Ectodermal cell (in vitro differentiated cells): ENCODE measurements at regions not wholly inside any gene's neighbourhood (a gene's known extent, or its start where the extent isn't known, plus 50 kb on each side); places are given as distances from the start of the nearest gene placed in this dataset.

ENCODE experiments used
- H3K27ac ChIP-seq: 2 replicates; pipeline ENCODE4 v1.7.0; 2013; ENCODE audit warnings: mild to moderate bottlenecking, low read depth, low read length; ENCODE audit not compliant: insufficient read depth, poor library complexity, severe bottlenecking
- H3K27me3 ChIP-seq: 2 replicates; pipeline ENCODE4 v1.7.0; 2013; ENCODE audit warnings: mild to moderate bottlenecking, low read length; ENCODE audit not compliant: insufficient read depth, control insufficient read depth, poor library complexity, severe bottlenecking
- H3K36me3 ChIP-seq: one replicate; pipeline ENCODE4 v1.7.0; 2013; ENCODE audit warnings: low read length; ENCODE audit not compliant: control insufficient read depth, insufficient read depth
- H3K4me1 ChIP-seq: one replicate; pipeline ENCODE4 v1.7.0; 2013; ENCODE audit warnings: low read length; ENCODE audit not compliant: control insufficient read depth, insufficient read depth
- H3K4me3 ChIP-seq: 2 replicates; pipeline ENCODE4 v1.7.0; 2013; ENCODE audit warnings: low read depth, low read length, control low read depth; ENCODE audit not compliant: insufficient read depth
- H3K9me3 ChIP-seq: 2 replicates; pipeline ENCODE4 v1.7.0; 2013; ENCODE audit warnings: mild to moderate bottlenecking, low read length, moderate library complexity; ENCODE audit not compliant: control insufficient read depth
- WGBS, 2 experiments: methylation state at CpG; one replicate each; pipeline ENCODE4 v1.1.7; 2013; ENCODE audit warnings: missing lambda C conversion rate in 2 of 2; 5-methylcytosine and 5-hydroxymethylcytosine counted together

DNA sequence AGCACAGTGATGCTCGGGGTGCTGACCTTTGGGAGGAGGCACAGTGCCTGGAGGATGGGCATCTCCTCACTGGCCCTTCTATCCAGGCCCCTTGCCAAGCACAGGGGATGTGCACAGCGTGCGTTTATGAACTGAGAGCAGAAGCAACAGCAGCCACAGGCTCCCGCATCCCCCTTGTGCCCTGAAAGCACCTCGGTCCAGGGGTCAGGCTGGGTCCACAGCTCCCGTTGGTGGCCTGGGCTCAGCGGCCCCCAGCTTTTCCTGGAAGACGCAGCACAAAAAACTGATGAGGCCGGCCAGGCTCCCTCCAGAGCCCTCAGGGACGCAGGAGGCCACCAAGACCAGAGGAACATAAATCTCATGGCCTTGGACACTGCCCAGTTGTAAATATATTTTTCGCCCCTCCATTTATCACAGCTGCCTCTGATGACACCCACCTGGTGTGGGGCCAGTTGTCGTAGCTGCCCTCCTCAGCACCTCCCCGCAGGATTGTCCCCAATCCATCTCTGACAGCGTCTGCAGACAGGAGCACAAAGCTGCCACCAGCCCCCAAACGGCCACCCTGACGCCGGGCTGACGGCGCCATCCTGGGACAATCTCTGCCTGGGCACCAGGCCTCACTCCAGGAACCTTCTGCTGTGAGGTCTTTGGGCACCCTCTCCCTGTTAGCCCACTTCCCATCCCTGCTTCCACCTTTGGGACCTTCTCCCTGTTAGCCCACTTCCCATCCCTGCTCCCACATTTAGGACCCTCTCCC is 203.1 kb downstream of the BRD1 start:
- Histone ChIP-seq H3K9me3 (no peaks in the 10 kb centered on the region), H3K36me3 (no peaks in the 10 kb centered on the region), H3K4me3 (no peak overlapping the region), H3K27ac (no peak overlapping the region), H3K27me3 (no peaks in the 10 kb centered on the region), H3K4me1 (peaks cover 20% of the 10 kb centered on the region)
- WGBS, 2 experiments = 91 to 92% methylated on average over 19 of the region's 19 CpGs

GRCh38 chr22:49623715-49624114 is 204.0 kb downstream of the BRD1 start:
- no peak overlapping the region for H3K4me3 ChIP-seq
- H3K27me3 ChIP-seq = no peaks in the 10 kb centered on the region
- H3K27ac ChIP-seq = no peak overlapping the region
- H3K9me3 ChIP-seq = no peaks in the 10 kb centered on the region
- peaks cover 14% of the 10 kb centered on the region for H3K4me1 ChIP-seq
- WGBS, 2 experiments = 92 to 95% methylated on average over 13 of the region's 13 CpGs
- H3K36me3 ChIP-seq = no peaks in the 10 kb centered on the region

GRCh38 chr22:49623176-49623575 is 204.5 kb downstream of the BRD1 start:
- peaks cover 9% of the 10 kb centered on the region for H3K4me1 ChIP-seq
- no peaks in the 10 kb centered on the region for H3K9me3 ChIP-seq
- no peaks in the 10 kb centered on the region for H3K27me3 ChIP-seq
- no peaks in the 10 kb centered on the region for H3K36me3 ChIP-seq
- no peak overlapping the region for H3K4me3 ChIP-seq
- H3K27ac ChIP-seq = no peak overlapping the region
- WGBS, 2 experiments = 91 to 92% methylated on average over 8 of the region's 8 CpGs

GRCh38 chr22:49622241-49623105 is 205.2 kb downstream of the BRD1 start:
- Histone ChIP-seq H3K9me3 (no peaks in the 10 kb centered on the region), H3K4me1 (peaks cover 2% of the 10 kb centered on the region), H3K27ac (no peak overlapping the region), H3K4me3 (no peak overlapping the region), H3K27me3 (no peaks in the 10 kb centered on the region), H3K36me3 (no peaks in the 10 kb centered on the region)
- 93% methylated on average over 29 of the region's 29 CpGs for WGBS, 2 experiments

DNA sequence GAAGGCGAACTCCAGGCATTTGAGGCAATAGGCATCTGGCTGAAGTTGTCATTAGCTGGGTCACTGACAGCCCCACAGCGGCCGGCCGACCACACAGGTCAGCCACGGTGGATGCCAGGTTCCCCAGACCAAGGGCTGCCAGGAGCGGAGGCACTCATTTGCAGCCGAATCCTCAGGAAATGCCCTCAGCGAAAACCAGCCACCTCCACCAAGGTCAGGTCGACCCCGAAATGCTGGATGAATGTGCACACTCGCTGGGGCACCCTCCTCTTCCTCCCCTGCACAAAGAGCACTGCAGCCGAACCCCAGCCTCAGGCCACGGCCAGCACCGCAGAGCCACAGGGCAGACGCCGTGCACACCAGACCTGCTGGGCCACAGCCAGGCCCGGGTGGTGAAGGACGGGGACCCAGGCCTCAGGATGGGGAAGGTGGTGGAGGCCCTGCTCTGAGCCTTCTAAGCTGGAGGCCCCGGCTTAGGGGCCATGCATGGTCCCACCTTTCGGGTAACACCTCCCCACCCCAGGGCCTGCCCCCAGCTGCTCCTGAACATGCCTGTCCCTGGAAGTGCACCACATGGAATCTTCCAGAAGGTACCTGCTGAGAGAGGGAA is 206.0 kb downstream of the BRD1 start:
- Histone ChIP-seq H3K27me3 (no peaks in the 10 kb centered on the region), H3K27ac (no peak overlapping the region), H3K36me3 (no peaks in the 10 kb centered on the region), H3K4me1 (no peaks in the 10 kb centered on the region), H3K9me3 (no peaks in the 10 kb centered on the region), H3K4me3 (no peak overlapping the region)
- 92 to 93% methylated on average over 20 of the region's 20 CpGs for WGBS, 2 experiments

- Histone ChIP-seq H3K36me3 (no peaks in the 10 kb centered on the region), H3K27me3 (no peaks in the 10 kb centered on the region), H3K4me1 (no peaks in the 10 kb centered on the region), H3K9me3 (no peaks in the 10 kb centered on the region), H3K27ac (no peak overlapping the region), H3K4me3 (no peak overlapping the region)
- 90 to 91% methylated on average over 11 of the region's 11 CpGs for WGBS, 2 experiments
Observed at GRCh38 chr22:49620666-49621065, 207.0 kb downstream of the BRD1 start.

DNA sequence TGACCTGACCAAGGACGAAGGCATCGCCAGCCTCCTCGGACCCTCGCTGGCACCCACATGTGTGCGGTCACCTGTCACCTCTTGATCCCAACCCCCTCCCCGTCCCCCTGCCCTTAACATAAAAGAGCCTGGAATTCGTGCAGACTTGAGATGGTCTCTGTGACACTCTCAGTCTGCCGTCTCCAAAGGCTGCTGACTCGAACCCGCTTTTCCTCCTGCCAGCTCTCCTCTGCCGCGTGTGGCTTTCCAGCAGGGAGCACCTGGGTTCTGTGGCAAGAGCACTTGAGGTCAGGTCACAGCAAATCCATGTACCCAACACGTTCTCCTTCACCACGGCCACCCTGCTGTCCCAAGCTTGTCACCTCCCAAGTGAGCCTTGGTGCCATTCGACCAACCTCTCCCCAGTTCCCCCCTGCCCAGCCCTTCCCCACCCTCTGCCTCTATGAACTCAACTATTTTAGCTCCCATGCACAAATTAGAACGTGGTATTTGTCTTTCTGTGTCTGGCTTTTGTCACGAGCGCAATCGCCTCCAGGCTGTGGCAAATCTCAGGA is 207.6 kb downstream of the BRD1 start:
- no peaks in the 10 kb centered on the region for H3K9me3 ChIP-seq
- no peaks in the 10 kb centered on the region for H3K4me1 ChIP-seq
- H3K27ac ChIP-seq = no peak overlapping the region
- 90 to 92% methylated on average over 19 of the region's 19 CpGs for WGBS, 2 experiments
- H3K4me3 ChIP-seq = no peak overlapping the region
- no peaks in the 10 kb centered on the region for H3K27me3 ChIP-seq
- no peaks in the 10 kb centered on the region for H3K36me3 ChIP-seq

DNA sequence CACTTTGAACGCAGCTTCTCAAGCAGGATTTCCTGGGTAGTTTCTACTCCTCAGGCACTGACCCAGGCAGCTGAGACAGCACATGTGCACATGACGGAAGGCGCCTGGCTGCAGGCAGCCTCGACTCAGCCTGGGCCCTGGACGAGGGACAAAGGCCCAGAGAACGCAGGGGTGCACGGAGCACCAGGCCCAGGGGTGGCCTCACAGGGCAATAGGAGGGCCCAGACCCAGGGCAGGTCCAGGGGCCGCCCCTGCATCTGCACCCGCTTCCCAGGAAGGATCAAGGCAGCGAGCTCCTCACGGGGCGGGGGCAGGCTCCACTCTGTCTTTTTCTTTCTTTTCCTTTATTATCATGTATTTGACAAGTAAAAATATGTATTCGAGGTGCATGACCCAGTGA is 208.4 kb downstream of the BRD1 start:
- 96% methylated on average over 13 of the region's 13 CpGs for WGBS, 2 experiments
- H3K27ac ChIP-seq = no peak overlapping the region
- H3K9me3 ChIP-seq = no peaks in the 10 kb centered on the region
- no peaks in the 10 kb centered on the region for H3K36me3 ChIP-seq
- H3K27me3 ChIP-seq = no peaks in the 10 kb centered on the region
- H3K4me3 ChIP-seq = no peak overlapping the region
- H3K4me1 ChIP-seq = no peaks in the 10 kb centered on the region

- no peaks in the 10 kb centered on the region for H3K9me3 ChIP-seq
- no peaks in the 10 kb centered on the region for H3K4me1 ChIP-seq
- no peaks in the 10 kb centered on the region for H3K27me3 ChIP-seq
- H3K4me3 ChIP-seq = no peak overlapping the region
- 92 to 93% methylated on average over 8 of the region's 8 CpGs for WGBS, 2 experiments
- H3K27ac ChIP-seq = no peak overlapping the region
- no peaks in the 10 kb centered on the region for H3K36me3 ChIP-seq
Observed at GRCh38 chr22:49618677-49618953, 209.1 kb downstream of the BRD1 start.
